CD4-positive, alpha-beta T cell (primary cell): ENCODE measurements at regions not wholly inside any gene's neighbourhood (a gene's known extent, or its start where the extent isn't known, plus 50 kb on each side); places are given as distances from the start of the nearest gene placed in this dataset.

ENCODE experiments used
- ATAC-seq: fragments of 200-7000 bp; cut with Tn5 transposase; one replicate; pipeline ENCODE4 v1.10.0; 2022; ENCODE audit warnings: mild to moderate bottlenecking; ENCODE audit not compliant: poor library complexity
- CTCF ChIA-PET: fragments of 350-600 bp; sonication (Branson Sonifier 250); formaldehyde crosslinking; loops from one replicate; lab custom pipeline; 2021; ENCODE audit warnings: antibody characterized with exemption, inconsistent platforms; lab: Charles Lee
- POLR2A ChIA-PET: fragments of 350-600 bp; sonication (Branson Sonifier 250); formaldehyde crosslinking; loops from one replicate; lab custom pipeline; 2021; ENCODE audit warnings: antibody characterized with exemption, inconsistent platforms; lab: Charles Lee
- DNase-seq, 14 experiments: peaks; one replicate each; pipeline ENCODE4 v3.0.0-alpha.2; 2013 to 2020; ENCODE audit warnings: mixed read lengths in 2 of 14
- H3K27ac ChIP-seq, 2 donors: one replicate each; pipeline versions ENCODE4 v1.5.1 to v1.7.0; 2013; ENCODE audit warnings: low read length in 2 of 2, low read depth in 1 of 2, mild to moderate bottlenecking in 1 of 2
- H3K27me3 ChIP-seq, 2 experiments: 1 replicate in 1 of 2; 2 replicates in 1 of 2; pipeline versions ENCODE4 v1.6.1 to v1.7.0; 2013; ENCODE audit warnings: low read length in 2 of 2, control low read depth in 1 of 2, mild to moderate bottlenecking in 1 of 2, moderate library complexity in 1 of 2; ENCODE audit not compliant: insufficient read depth in 2 of 2, control insufficient read depth in 1 of 2
- H3K36me3 ChIP-seq: one replicate; pipeline ENCODE4 v1.6.1; 2013; ENCODE audit warnings: low read length, control low read depth; ENCODE audit not compliant: insufficient read depth
- H3K4me1 ChIP-seq: one replicate; pipeline ENCODE4 v1.6.1; 2013; ENCODE audit warnings: low read length, control low read depth; ENCODE audit not compliant: insufficient read depth
- H3K4me3 ChIP-seq: one replicate; pipeline ENCODE4 v1.5.1; 2013; ENCODE audit warnings: mild to moderate bottlenecking, low read length, moderate library complexity
- H3K9me3 ChIP-seq, 2 experiments: 1 replicate in 1 of 2; 2 replicates in 1 of 2; pipeline versions ENCODE4 v1.6.1 to v1.7.0; 2013; ENCODE audit warnings: low read length in 2 of 2, mild to moderate bottlenecking in 2 of 2, control low read depth in 1 of 2, moderate library complexity in 1 of 2; ENCODE audit not compliant: control insufficient read depth in 1 of 2, insufficient read depth in 1 of 2
- H3K27ac Mint-ChIP-seq: one replicate; pipeline ENCODE4 v1.8.0; 2020; ENCODE audit warnings: mixed read lengths
- H3K27me3 Mint-ChIP-seq: one replicate; pipeline ENCODE4 v1.8.0; 2021; ENCODE audit warnings: mixed read lengths
- H3K36me3 Mint-ChIP-seq: one replicate; pipeline ENCODE4 v1.8.0; 2021; ENCODE audit warnings: low read depth, mixed read lengths
- H3K4me1 Mint-ChIP-seq: one replicate; pipeline ENCODE4 v1.8.0; 2021; ENCODE audit warnings: low read depth, mixed read lengths
- H3K4me3 Mint-ChIP-seq: one replicate; pipeline ENCODE4 v1.8.0; 2020; ENCODE audit warnings: mild to moderate bottlenecking, mixed read lengths
- H3K9me3 Mint-ChIP-seq: one replicate; pipeline ENCODE4 v1.8.0; 2020; ENCODE audit warnings: mixed read lengths
- intact Hi-C, 2 experiments: fragments of 100-400 bp; cut with DNase I in 1 of 2; cut with micrococcal nuclease in 1 of 2; formaldehyde crosslinking; loops; one replicate each; pipeline versions ENCODE4 v1.15.1 to v1.9.0; 2023 to 2025; cut with DNase I, micrococcal nuclease
- TF ChIP-seq, protein P1 (sequence below): fragments of 200-600 bp; IDR thresholded peaks from one replicate; pipeline ENCODE4 v1.8.0; 2022; ENCODE audit warnings: antibody characterized with exemption, mild to moderate bottlenecking

DNA sequence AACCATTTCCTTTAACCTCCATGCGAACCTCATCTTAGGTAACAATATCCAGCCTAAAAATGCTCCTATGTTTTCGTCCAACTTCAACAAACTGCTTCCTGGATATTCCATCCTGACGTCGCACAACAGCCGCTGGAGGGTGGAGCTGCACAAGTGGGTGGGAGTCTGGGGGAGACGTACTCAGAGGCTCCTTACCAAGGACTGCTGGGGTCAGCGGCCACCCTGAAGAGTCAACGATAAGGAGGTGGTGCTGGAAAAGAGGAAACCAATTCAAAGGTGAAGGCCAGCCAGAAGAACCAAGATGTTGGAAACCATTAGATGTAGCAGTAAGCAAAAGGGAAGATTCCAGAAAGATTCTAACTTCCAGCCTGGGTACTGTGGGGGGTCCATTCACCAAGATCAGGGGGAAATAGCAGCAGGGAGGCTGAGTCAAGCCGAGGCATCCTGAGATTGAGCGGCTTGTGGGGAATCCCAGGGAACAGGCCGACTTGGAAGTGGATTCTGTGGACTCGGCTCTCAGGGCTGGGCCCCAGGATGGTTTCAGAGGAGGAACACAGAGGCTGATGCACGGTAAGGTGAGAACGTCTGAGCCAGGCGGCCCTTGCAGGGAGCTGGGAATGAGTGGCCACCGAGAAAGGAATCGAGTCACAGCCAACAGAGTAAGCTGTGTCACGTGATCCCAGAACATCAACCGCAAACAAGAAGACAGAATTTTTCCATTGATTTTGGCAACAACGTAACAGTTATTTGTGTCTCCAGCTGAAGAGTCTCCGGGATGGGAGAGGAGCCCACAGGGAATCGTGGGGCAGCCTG is 375.7 kb downstream of the NPHP4 start:
- Mint-ChIP-seq H3K4me3 (no peak overlapping the region), H3K9me3 (no peaks in the 10 kb centered on the region), H3K36me3 (no peaks in the 10 kb centered on the region), H3K27me3 (peaks cover 74% of the 10 kb centered on the region), H3K4me1 (no peaks in the 10 kb centered on the region), H3K27ac (no peak overlapping the region)
- TF ChIP-seq, protein P1, sequence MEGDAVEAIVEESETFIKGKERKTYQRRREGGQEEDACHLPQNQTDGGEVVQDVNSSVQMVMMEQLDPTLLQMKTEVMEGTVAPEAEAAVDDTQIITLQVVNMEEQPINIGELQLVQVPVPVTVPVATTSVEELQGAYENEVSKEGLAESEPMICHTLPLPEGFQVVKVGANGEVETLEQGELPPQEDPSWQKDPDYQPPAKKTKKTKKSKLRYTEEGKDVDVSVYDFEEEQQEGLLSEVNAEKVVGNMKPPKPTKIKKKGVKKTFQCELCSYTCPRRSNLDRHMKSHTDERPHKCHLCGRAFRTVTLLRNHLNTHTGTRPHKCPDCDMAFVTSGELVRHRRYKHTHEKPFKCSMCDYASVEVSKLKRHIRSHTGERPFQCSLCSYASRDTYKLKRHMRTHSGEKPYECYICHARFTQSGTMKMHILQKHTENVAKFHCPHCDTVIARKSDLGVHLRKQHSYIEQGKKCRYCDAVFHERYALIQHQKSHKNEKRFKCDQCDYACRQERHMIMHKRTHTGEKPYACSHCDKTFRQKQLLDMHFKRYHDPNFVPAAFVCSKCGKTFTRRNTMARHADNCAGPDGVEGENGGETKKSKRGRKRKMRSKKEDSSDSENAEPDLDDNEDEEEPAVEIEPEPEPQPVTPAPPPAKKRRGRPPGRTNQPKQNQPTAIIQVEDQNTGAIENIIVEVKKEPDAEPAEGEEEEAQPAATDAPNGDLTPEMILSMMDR = no peak
- DNase-seq = peak in 1 of 14 experiments; percentile 8
- intact Hi-C loops = no loop called here
- Histone ChIP-seq H3K4me3 (no peak overlapping the region), H3K4me1 (no peaks in the 10 kb centered on the region), H3K27ac (no peak overlapping the region), H3K27me3 (peaks cover 5% of the 10 kb centered on the region in 2 experiments), H3K9me3 (peaks cover 0 to 9% of the 10 kb centered on the region in 2 experiments), H3K36me3 (no peaks in the 10 kb centered on the region)
- ChIA-PET POLR2A (no interaction called here), CTCF (no interaction called here)
- ATAC-seq = no peak

DNA sequence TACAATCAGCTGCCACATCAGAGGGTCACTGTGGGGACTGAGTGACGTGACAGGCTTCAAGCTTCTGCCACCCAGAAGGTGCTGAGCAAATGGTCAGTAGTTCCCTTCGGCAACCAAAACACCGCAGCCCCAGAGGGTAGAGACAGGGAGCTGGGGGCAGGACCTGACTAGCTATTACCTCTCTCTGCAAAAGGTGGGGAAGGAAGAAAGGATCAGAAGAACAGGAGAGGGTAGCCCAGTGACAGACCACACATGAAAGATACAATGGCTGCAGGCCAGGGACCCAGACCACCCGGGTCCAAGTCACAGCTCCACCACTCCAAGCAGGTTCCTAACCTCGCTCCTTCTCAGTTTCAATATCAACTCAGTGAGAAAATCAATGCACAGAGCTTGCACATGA is 377.1 kb downstream of the NPHP4 start:
- Histone ChIP-seq H3K4me1 (no peaks in the 10 kb centered on the region), H3K4me3 (no peak overlapping the region), H3K36me3 (no peaks in the 10 kb centered on the region), H3K27me3 (peaks cover 3 to 9% of the 10 kb centered on the region in 2 experiments), H3K27ac (no peak overlapping the region), H3K9me3 (peaks cover 0 to 9% of the 10 kb centered on the region in 2 experiments)
- Mint-ChIP-seq H3K4me3 (no peak overlapping the region), H3K27me3 (peaks cover 73% of the 10 kb centered on the region), H3K4me1 (no peaks in the 10 kb centered on the region), H3K27ac (no peak overlapping the region), H3K36me3 (no peaks in the 10 kb centered on the region), H3K9me3 (no peaks in the 10 kb centered on the region)
- peak in 1 of 14 experiments; percentile 8 for DNase-seq
- intact Hi-C loops = no loop called here
- no peak for ATAC-seq
- POLR2A ChIA-PET = interaction anchor here (1.2 kb wide), 1 partner anchor 113 kb away, joined by 3 read pairs; no protein-coding TSS in a partner anchor
- TF ChIP-seq, protein P1 = no peak
- CTCF ChIA-PET = no interaction called here

DNA sequence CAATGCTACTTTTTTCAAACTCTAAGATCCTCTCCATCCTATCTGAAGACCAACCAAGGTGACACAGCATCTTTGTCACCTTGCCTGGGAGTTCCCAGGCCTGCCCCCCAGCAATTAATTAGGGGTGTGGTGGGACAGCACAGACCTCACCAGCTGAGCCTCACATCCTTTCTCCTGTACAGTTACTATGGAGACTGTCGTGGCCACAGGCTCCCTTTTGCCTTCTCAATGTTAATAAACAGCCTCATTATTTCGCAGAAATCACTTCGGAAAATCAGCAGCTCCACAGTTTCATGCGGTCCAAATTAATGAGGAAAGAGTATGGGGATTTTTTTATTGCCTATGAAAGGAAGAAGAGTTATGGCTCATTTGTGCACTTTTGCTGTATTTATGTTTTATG is 378.3 kb downstream of the NPHP4 start:
- no peak overlapping the region for H3K27ac ChIP-seq
- intact Hi-C loops = no loop called here
- Mint-ChIP-seq H3K36me3 (no peaks in the 10 kb centered on the region), H3K4me1 (no peaks in the 10 kb centered on the region), H3K9me3 (no peaks in the 10 kb centered on the region), H3K27ac (no peak overlapping the region), H3K27me3 (peaks cover 64% of the 10 kb centered on the region), H3K4me3 (no peak overlapping the region)
- no peaks in the 10 kb centered on the region for H3K36me3 ChIP-seq
- no peak for DNase-seq
- peaks cover 0 to 9% of the 10 kb centered on the region in 2 experiments for H3K9me3 ChIP-seq
- peaks cover 3 to 9% of the 10 kb centered on the region in 2 experiments for H3K27me3 ChIP-seq
- no peak overlapping the region for H3K4me3 ChIP-seq
- ChIA-PET CTCF (no interaction called here), POLR2A (no interaction called here)
- TF ChIP-seq, protein P1 = no peak
- ATAC-seq = no peak
- H3K4me1 ChIP-seq = no peaks in the 10 kb centered on the region
